ENCODE measurements at regions not wholly inside any gene's neighbourhood (a gene's known extent, or its start where the extent isn't known, plus 50 kb on each side); places are given as distances from the start of the nearest gene placed in this dataset.

- Histone ChIP-seq H3K4me1 (ENCODE audit: insufficient read depth, low read length, poor library complexity, severe bottlenecking) (no peaks in the 10 kb centered on the region), H2AFZ (ENCODE audit: low read length) (no peak overlapping the region), H3K9me3 (ENCODE audit: insufficient read depth, low read depth, low read length) (no peaks in the 10 kb centered on the region), H3F3A (ENCODE audit: low read depth) (no peaks in the 10 kb centered on the region), H3K4me3 (ENCODE audit: low read length, poor library complexity, severe bottlenecking) (no peak overlapping the region), H3K27me3 (ENCODE audit: insufficient read depth, low read length, poor library complexity, severe bottlenecking) (no peaks in the 10 kb centered on the region), H3K9ac (ENCODE audit: low read depth, low read length, poor library complexity, severe bottlenecking) (no peak overlapping the region), H3K9me2 (replicated peaks; ENCODE audit: low read depth, low read length) (no peaks in the 10 kb centered on the region), H4K20me1 (ENCODE audit: insufficient read depth, low read length, poor library complexity, severe bottlenecking) (no peaks in the 10 kb centered on the region), H3K36me3 (ENCODE audit: insufficient read depth, low read length) (no peaks in the 10 kb centered on the region), H3K79me2 (ENCODE audit: insufficient read depth, low read length) (no peaks in the 10 kb centered on the region), H3K4me2 (ENCODE audit: low read depth, low read length, poor library complexity, severe bottlenecking) (no peak overlapping the region)
- no peak for TF ChIP-seq EZH2phosphoT487 (IDR thresholded peaks at IDR 0.05; ENCODE audit: borderline replicate concordance)
Measured at GRCh38 chr11:87901341-87901740, 273.9 kb downstream of the RAB38 start.

GRCh38 chr11:87897921-87898320 is 277.3 kb downstream of the RAB38 start:
- no peaks in the 10 kb centered on the region for H3K79me2 ChIP-seq (ENCODE audit: insufficient read depth, low read length)
- no peaks in the 10 kb centered on the region for H3K4me1 ChIP-seq (ENCODE audit: insufficient read depth, low read length, poor library complexity, severe bottlenecking)
- H3K36me3 ChIP-seq (ENCODE audit: insufficient read depth, low read length): no peaks in the 10 kb centered on the region
- H3K9ac ChIP-seq (ENCODE audit: low read depth, low read length, poor library complexity, severe bottlenecking): no peak overlapping the region
- H3F3A ChIP-seq (ENCODE audit: low read depth): no peaks in the 10 kb centered on the region
- H2AFZ ChIP-seq (ENCODE audit: low read length): no peak overlapping the region
- no peaks in the 10 kb centered on the region for H3K9me2 ChIP-seq (replicated peaks; ENCODE audit: low read depth, low read length)
- no peaks in the 10 kb centered on the region for H4K20me1 ChIP-seq (ENCODE audit: insufficient read depth, low read length, poor library complexity, severe bottlenecking)
- no peaks in the 10 kb centered on the region for H3K27me3 ChIP-seq (ENCODE audit: insufficient read depth, low read length, poor library complexity, severe bottlenecking)
- H3K9me3 ChIP-seq (ENCODE audit: insufficient read depth, low read depth, low read length): no peaks in the 10 kb centered on the region
- H3K4me3 ChIP-seq (ENCODE audit: low read length, poor library complexity, severe bottlenecking): no peak overlapping the region
- TF ChIP-seq, protein P1, sequence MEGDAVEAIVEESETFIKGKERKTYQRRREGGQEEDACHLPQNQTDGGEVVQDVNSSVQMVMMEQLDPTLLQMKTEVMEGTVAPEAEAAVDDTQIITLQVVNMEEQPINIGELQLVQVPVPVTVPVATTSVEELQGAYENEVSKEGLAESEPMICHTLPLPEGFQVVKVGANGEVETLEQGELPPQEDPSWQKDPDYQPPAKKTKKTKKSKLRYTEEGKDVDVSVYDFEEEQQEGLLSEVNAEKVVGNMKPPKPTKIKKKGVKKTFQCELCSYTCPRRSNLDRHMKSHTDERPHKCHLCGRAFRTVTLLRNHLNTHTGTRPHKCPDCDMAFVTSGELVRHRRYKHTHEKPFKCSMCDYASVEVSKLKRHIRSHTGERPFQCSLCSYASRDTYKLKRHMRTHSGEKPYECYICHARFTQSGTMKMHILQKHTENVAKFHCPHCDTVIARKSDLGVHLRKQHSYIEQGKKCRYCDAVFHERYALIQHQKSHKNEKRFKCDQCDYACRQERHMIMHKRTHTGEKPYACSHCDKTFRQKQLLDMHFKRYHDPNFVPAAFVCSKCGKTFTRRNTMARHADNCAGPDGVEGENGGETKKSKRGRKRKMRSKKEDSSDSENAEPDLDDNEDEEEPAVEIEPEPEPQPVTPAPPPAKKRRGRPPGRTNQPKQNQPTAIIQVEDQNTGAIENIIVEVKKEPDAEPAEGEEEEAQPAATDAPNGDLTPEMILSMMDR (conservative IDR thresholded peaks at IDR 0.05; ENCODE audit: low read length): no peak
- TF ChIP-seq EZH2phosphoT487 (IDR thresholded peaks at IDR 0.05; ENCODE audit: borderline replicate concordance): no peak
- no peak overlapping the region for H3K4me2 ChIP-seq (ENCODE audit: low read depth, low read length, poor library complexity, severe bottlenecking)

GRCh38 chr11:87897071-87897470 is 278.2 kb downstream of the RAB38 start:
- no peaks in the 10 kb centered on the region for H3K79me2 ChIP-seq (ENCODE audit: insufficient read depth, low read length)
- no peak overlapping the region for H3K4me3 ChIP-seq (ENCODE audit: low read length, poor library complexity, severe bottlenecking)
- H3K4me2 ChIP-seq (ENCODE audit: low read depth, low read length, poor library complexity, severe bottlenecking): no peak overlapping the region
- H3K9me3 ChIP-seq (ENCODE audit: insufficient read depth, low read depth, low read length): no peaks in the 10 kb centered on the region
- H4K20me1 ChIP-seq (ENCODE audit: insufficient read depth, low read length, poor library complexity, severe bottlenecking): no peaks in the 10 kb centered on the region
- H3K9ac ChIP-seq (ENCODE audit: low read depth, low read length, poor library complexity, severe bottlenecking): no peak overlapping the region
- H3K4me1 ChIP-seq (ENCODE audit: insufficient read depth, low read length, poor library complexity, severe bottlenecking): no peaks in the 10 kb centered on the region
- no peaks in the 10 kb centered on the region for H3F3A ChIP-seq (ENCODE audit: low read depth)
- no peaks in the 10 kb centered on the region for H3K9me2 ChIP-seq (replicated peaks; ENCODE audit: low read depth, low read length)
- H3K36me3 ChIP-seq (ENCODE audit: insufficient read depth, low read length): no peaks in the 10 kb centered on the region
- TF ChIP-seq EZH2phosphoT487 (IDR thresholded peaks at IDR 0.05; ENCODE audit: borderline replicate concordance): no peak
- TF ChIP-seq, protein P1 (conservative IDR thresholded peaks at IDR 0.05; ENCODE audit: low read length): no peak
- H2AFZ ChIP-seq (ENCODE audit: low read length): no peak overlapping the region
- H3K27me3 ChIP-seq (ENCODE audit: insufficient read depth, low read length, poor library complexity, severe bottlenecking): no peaks in the 10 kb centered on the region

DNA sequence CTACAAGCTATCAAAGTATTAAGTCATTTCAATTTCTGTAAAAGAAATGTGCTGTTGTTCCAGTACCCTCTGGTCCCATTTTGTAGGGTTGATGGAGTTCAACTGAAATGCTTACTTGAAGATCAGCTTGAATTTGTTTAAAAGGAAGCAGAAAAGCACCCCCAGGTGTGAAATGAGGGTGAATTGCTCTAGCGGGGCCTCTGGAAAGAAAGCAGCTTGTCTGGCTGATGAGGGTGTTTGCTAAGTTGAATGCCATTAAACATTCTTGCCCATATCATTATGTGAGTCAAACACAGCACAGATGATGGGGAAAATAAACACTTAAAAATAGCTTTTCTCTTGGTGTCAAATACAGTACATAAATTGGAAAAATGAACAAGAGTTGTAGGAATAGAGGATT is 280.3 kb downstream of the RAB38 start:
- no peak overlapping the region for H3K9ac ChIP-seq (ENCODE audit: low read depth, low read length, poor library complexity, severe bottlenecking)
- H3K9me3 ChIP-seq (ENCODE audit: insufficient read depth, low read depth, low read length): no peaks in the 10 kb centered on the region
- no peaks in the 10 kb centered on the region for H3K36me3 ChIP-seq (ENCODE audit: insufficient read depth, low read length)
- H3K27me3 ChIP-seq (ENCODE audit: insufficient read depth, low read length, poor library complexity, severe bottlenecking): no peaks in the 10 kb centered on the region
- H4K20me1 ChIP-seq (ENCODE audit: insufficient read depth, low read length, poor library complexity, severe bottlenecking): no peaks in the 10 kb centered on the region
- H3F3A ChIP-seq (ENCODE audit: low read depth): no peaks in the 10 kb centered on the region
- TF ChIP-seq, protein P1 (conservative IDR thresholded peaks at IDR 0.05; ENCODE audit: low read length): no peak
- no peak for TF ChIP-seq EZH2phosphoT487 (IDR thresholded peaks at IDR 0.05; ENCODE audit: borderline replicate concordance)
- no peak overlapping the region for H2AFZ ChIP-seq (ENCODE audit: low read length)
- no peaks in the 10 kb centered on the region for H3K79me2 ChIP-seq (ENCODE audit: insufficient read depth, low read length)
- H3K4me3 ChIP-seq (ENCODE audit: low read length, poor library complexity, severe bottlenecking): no peak overlapping the region
- no peak overlapping the region for H3K4me2 ChIP-seq (ENCODE audit: low read depth, low read length, poor library complexity, severe bottlenecking)
- H3K9me2 ChIP-seq (replicated peaks; ENCODE audit: low read depth, low read length): no peaks in the 10 kb centered on the region
- H3K4me1 ChIP-seq (ENCODE audit: insufficient read depth, low read length, poor library complexity, severe bottlenecking): no peaks in the 10 kb centered on the region
